Adrenal gland (tissue), 9 donors: ENCODE measurements at regions not wholly inside any gene's neighbourhood (a gene's known extent, or its start where the extent isn't known, plus 50 kb on each side); places are given as distances from the start of the nearest gene placed in this dataset.

Experiments
- DNase-seq, 7 donors: peaks; one replicate each; pipeline ENCODE4 v3.0.0-alpha.2; 2019 to 2020
- H3K27ac ChIP-seq, 5 donors: fragments of 200-600 bp; sonication (generic) in 4 of 5; 1 replicate in 3 of 5; 2 replicates in 2 of 5; pipeline versions ENCODE4 v1.5.1 to v1.8.0; 2016 to 2020; ENCODE audit warnings: mild to moderate bottlenecking in 1 of 5
- H3K27me3 ChIP-seq: fragments of 200-600 bp; 2 replicates; pipeline ENCODE4 v1.8.0; 2021
- H3K36me3 ChIP-seq, 2 donors: fragments of 200-600 bp; replicated peaks in 1 of 2; 1 replicate in 1 of 2; 2 replicates in 1 of 2; pipeline versions ENCODE4 v1.5.1 to v1.8.0; 2018 to 2022
- H3K4me1 ChIP-seq, 2 donors: fragments of 200-600 bp; replicated peaks in 1 of 2; 1 replicate in 1 of 2; 2 replicates in 1 of 2; pipeline versions ENCODE4 v1.5.1 to v1.8.0; 2018 to 2021
- H3K4me3 ChIP-seq, 4 donors: fragments of 200-600 bp; sonication (generic) in 3 of 4; one replicate each; pipeline ENCODE4 v1.5.1; 2016 to 2018
- H3K9me3 ChIP-seq, 3 donors: fragments of 200-600 bp; sonication (generic) in 1 of 3; replicated peaks in 1 of 3; 1 replicate in 2 of 3; 2 replicates in 1 of 3; pipeline versions ENCODE4 v1.5.1 to v1.8.0; 2016 to 2021
- CTCF ChIP-seq, 6 experiments: fragments of 450-650 bp in 4 of 6; fragments of 200-600 bp in 2 of 6; sonication (generic) in 1 of 6; IDR thresholded peaks; 1 replicate in 5 of 6; 2 replicates in 1 of 6; pipeline versions ENCODE4 v1.5.1 to v1.8.0; 2016 to 2021; ENCODE audit warnings: antibody characterized with exemption in 6 of 6, mild to moderate bottlenecking in 2 of 6, moderate library complexity in 1 of 6
- POLR2A ChIP-seq, 2 donors: fragments of 450-650 bp; IDR thresholded peaks; one replicate each; pipeline ENCODE4 v1.6.1; 2017; ENCODE audit warnings: antibody characterized with exemption in 2 of 2, mild to moderate bottlenecking in 2 of 2, moderate library complexity in 1 of 2
- WGBS, 4 donors: extraction: QIAGEN DNeasy Blood & Tissue Kit in 2 of 4; methylation state at CpG; one replicate each; pipeline versions ENCODE4 v1.1.5 to v1.1.7; 2013 to 2017; 5-methylcytosine and 5-hydroxymethylcytosine counted together
- intact Hi-C, 2 donors: fragments of 100-400 bp; cut with DNase I; formaldehyde crosslinking; loops; one replicate each; pipeline versions ENCODE4 v1.14.1 to v1.15.0; 2022 to 2023
- donor health status: healthy with polysubstance abuse.
- donor health status: Bipolar disorder and iron deficiency.
- donor health status: DM: yes; HTN: yes; CAD: no.
- donor health status: DM: no; HTN: no; CAD: no.
- donor health status: DM: no; HTN: no; CAD: no.

GRCh38 chr5:84632418-84632817, 247.7 kb upstream of the EDIL3 start:
- TF ChIP-seq CTCF (IDR thresholded peaks at IDR 0.05): no peak
- TF ChIP-seq POLR2A (IDR thresholded peaks at IDR 0.05): no peak
- no peak for DNase-seq
- Histone ChIP-seq H3K36me3 (no peaks in the 10 kb centered on the region), H3K27ac (no peak overlapping the region), H3K27me3 (no peaks in the 10 kb centered on the region), H3K4me1 (no peaks in the 10 kb centered on the region), H3K4me3 (no peak overlapping the region), H3K9me3 (no peaks in the 10 kb centered on the region)
- WGBS, 4 donors: 84 to 94% (median 91%) methylated on average over 3 of the region's 3 CpGs
- intact Hi-C loops: no loop called here

GRCh38 chr5:84628918-84629317, 244.2 kb upstream of the EDIL3 start:
- H3K27me3 ChIP-seq: no peaks in the 10 kb centered on the region
- TF ChIP-seq CTCF (IDR thresholded peaks at IDR 0.05): no peak
- no peak for TF ChIP-seq POLR2A (IDR thresholded peaks at IDR 0.05)
- DNase-seq: no peak
- H3K36me3 ChIP-seq: no peaks in the 10 kb centered on the region
- intact Hi-C loops: no loop called here
- no peaks in the 10 kb centered on the region for H3K4me1 ChIP-seq
- H3K9me3 ChIP-seq: no peaks in the 10 kb centered on the region
- H3K27ac ChIP-seq: no peak overlapping the region
- no peak overlapping the region for H3K4me3 ChIP-seq
- WGBS, 4 donors: 79 to 89% (median 85%) methylated on average over 2 of the region's 2 CpGs

- DNase-seq: no peak
- no peak for TF ChIP-seq POLR2A (IDR thresholded peaks at IDR 0.05)
- Histone ChIP-seq H3K27me3 (no peaks in the 10 kb centered on the region), H3K4me3 (no peak overlapping the region), H3K4me1 (peaks cover 10 to 13% of the 10 kb centered on the region in 2 donors), H3K9me3 (no peaks in the 10 kb centered on the region), H3K36me3 (no peaks in the 10 kb centered on the region), H3K27ac (no peak overlapping the region)
- WGBS, 4 donors: 24 to 26% (median 25%) methylated on average over 2 of the region's 2 CpGs
- intact Hi-C loops: no loop called here
Measured at GRCh38 chr5:84623019-84623418, 238.3 kb upstream of the EDIL3 start.

GRCh38 chr5:84622461-84622860, 237.8 kb upstream of the EDIL3 start:
- no peak for DNase-seq
- TF ChIP-seq CTCF (IDR thresholded peaks at IDR 0.05): no peak
- no peak for TF ChIP-seq POLR2A (IDR thresholded peaks at IDR 0.05)
- no peak overlapping the region for H3K4me3 ChIP-seq
- intact Hi-C loops: no loop called here
- peaks cover 10 to 13% of the 10 kb centered on the region in 2 donors for H3K4me1 ChIP-seq
- peak overlapping the region in 2 of 5 donors; percentile 10 to 32 for H3K27ac ChIP-seq
- H3K27me3 ChIP-seq: no peaks in the 10 kb centered on the region
- 31 to 58% (median 33%) methylated on average over 3 of the region's 3 CpGs for WGBS, 4 donors
- no peaks in the 10 kb centered on the region for H3K36me3 ChIP-seq
- no peaks in the 10 kb centered on the region for H3K9me3 ChIP-seq

- 6 to 20% (median 13%) methylated on average over 1 of the region's 1 CpG for WGBS, 4 donors
- intact Hi-C loops: no loop called here
Measured at GRCh38 chr5:84618262-84618661, 233.6 kb upstream of the EDIL3 start.

More at GRCh38 chr5:84618262-84618661, 233.6 kb upstream of the EDIL3 start:
- Histone ChIP-seq H3K27ac (no peak overlapping the region), H3K4me1 (peaks cover 10 to 12% of the 10 kb centered on the region in 2 donors), H3K4me3 (no peak overlapping the region), H3K9me3 (no peaks in the 10 kb centered on the region), H3K27me3 (no peaks in the 10 kb centered on the region), H3K36me3 (no peaks in the 10 kb centered on the region)
- no peak for DNase-seq
- TF ChIP-seq CTCF (IDR thresholded peaks at IDR 0.05) (no peak), POLR2A (IDR thresholded peaks at IDR 0.05) (no peak)
